A673 (cell line): ENCODE measurements at regions not wholly inside any gene's neighbourhood (a gene's known extent, or its start where the extent isn't known, plus 50 kb on each side); places are given as distances from the start of the nearest gene placed in this dataset.

Experiments
- BruUV-seq: library from RNA; stranded (reverse); fragments of 400-500 nt; replicated peaks from 2 replicates; lab custom pipeline; 2021; lab: Mats Ljungman, UMichigan
- CTCF ChIA-PET: fragments of 300-600 bp; sonication (Branson Sonifier 250); formaldehyde crosslinking; loops from one replicate; lab custom pipeline; 2022; ENCODE audit warnings: antibody characterized with exemption; lab: Charles Lee
- POLR2A ChIA-PET: fragments of 300-600 bp; sonication (Branson Sonifier 250); formaldehyde crosslinking; loops from one replicate; lab custom pipeline; 2022; ENCODE audit warnings: antibody characterized with exemption; ENCODE audit not compliant: low non-redundant PET; lab: Charles Lee
- DNase-seq: peaks from one replicate; pipeline ENCODE4 v3.0.0-alpha.2; 2015; ENCODE audit warnings: low spot score
- H3K27ac ChIP-seq: fragments of 200-600 bp; sonication (generic); 2 replicates; pipeline ENCODE4 v1.5.1; 2016; ENCODE audit warnings: mixed run types, low read depth, mild to moderate bottlenecking, mixed read lengths, antibody characterized with exemption, low read length; ENCODE audit not compliant: poor library complexity, severe bottlenecking
- H3K27me3 ChIP-seq: fragments of 200-600 bp; sonication (generic); replicated peaks from 2 replicates; pipeline ENCODE4 v1.6.1; 2017; ENCODE audit warnings: mixed run types, low read depth, mild to moderate bottlenecking, mixed read lengths, antibody characterized with exemption, low read length; ENCODE audit not compliant: insufficient read depth, poor library complexity
- H3K36me3 ChIP-seq: fragments of 200-600 bp; sonication (generic); 2 replicates; pipeline ENCODE4 v1.6.1; 2016; ENCODE audit warnings: mixed run types, mild to moderate bottlenecking, mixed read lengths, antibody characterized with exemption, low read length; ENCODE audit not compliant: insufficient read depth, poor library complexity, severe bottlenecking
- H3K4me1 ChIP-seq: fragments of 200-600 bp; sonication (generic); 2 replicates; pipeline ENCODE4 v1.6.1; 2017; ENCODE audit warnings: mixed run types, mild to moderate bottlenecking, mixed read lengths, antibody characterized with exemption, low read length; ENCODE audit not compliant: insufficient read depth, poor library complexity, severe bottlenecking
- H3K4me3 ChIP-seq: fragments of 200-600 bp; sonication (generic); 2 replicates; pipeline ENCODE4 v1.5.1; 2016; ENCODE audit warnings: low read depth, mixed run types, mild to moderate bottlenecking, mixed read lengths, low read length; ENCODE audit not compliant: poor library complexity, severe bottlenecking
- H3K9me3 ChIP-seq: fragments of 200-600 bp; sonication (generic); 2 replicates; pipeline ENCODE4 v1.6.1; 2016; ENCODE audit warnings: mixed run types, low read depth, mild to moderate bottlenecking, mixed read lengths, antibody characterized with exemption, low read length; ENCODE audit not compliant: poor library complexity, severe bottlenecking
- EZH2 ChIP-seq: fragments of 200-600 bp; sonication (generic); IDR thresholded peaks from 2 replicates; pipeline ENCODE4 v1.6.1; 2017; ENCODE audit warnings: borderline replicate concordance, low read depth, mild to moderate bottlenecking, mixed read lengths, antibody characterized with exemption, low read length; ENCODE audit not compliant: poor library complexity, severe bottlenecking
- intact Hi-C: fragments of 100-400 bp; cut with micrococcal nuclease; formaldehyde crosslinking; loops from one replicate; pipeline ENCODE4 v1.10.0; 2022; ENCODE audit not compliant: unreplicated experiment
- TF ChIP-seq, protein P1 (sequence below): fragments of 300-800, 200-600 bp; sonication (generic); conservative IDR thresholded peaks from 2 replicates; pipeline ENCODE4 v1.5.1; 2017; ENCODE audit warnings: low read depth, mild to moderate bottlenecking, antibody characterized with exemption, low read length, moderate library complexity, mixed read lengths

DNA sequence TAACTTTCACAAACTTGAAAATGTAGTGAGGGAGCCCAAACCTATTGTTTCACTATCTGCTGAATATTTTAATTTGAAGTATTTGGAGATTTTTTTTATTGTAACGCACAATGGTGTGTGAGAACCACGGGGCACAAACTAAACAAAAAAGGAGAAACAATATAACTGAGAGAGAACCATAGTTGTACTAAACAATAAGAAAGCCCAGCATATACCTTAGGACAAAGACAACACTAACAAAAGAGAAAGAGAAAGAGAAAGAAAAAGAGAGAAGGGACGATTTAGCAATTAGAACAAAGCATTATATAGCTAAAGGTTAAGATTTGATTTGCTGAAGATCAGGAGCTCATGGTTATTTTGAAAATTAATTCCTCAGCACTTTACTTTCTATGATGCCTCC, 906.0 kb upstream of the NXPH2 start:
- TF ChIP-seq EZH2, result no peak
- TF ChIP-seq, protein P1, sequence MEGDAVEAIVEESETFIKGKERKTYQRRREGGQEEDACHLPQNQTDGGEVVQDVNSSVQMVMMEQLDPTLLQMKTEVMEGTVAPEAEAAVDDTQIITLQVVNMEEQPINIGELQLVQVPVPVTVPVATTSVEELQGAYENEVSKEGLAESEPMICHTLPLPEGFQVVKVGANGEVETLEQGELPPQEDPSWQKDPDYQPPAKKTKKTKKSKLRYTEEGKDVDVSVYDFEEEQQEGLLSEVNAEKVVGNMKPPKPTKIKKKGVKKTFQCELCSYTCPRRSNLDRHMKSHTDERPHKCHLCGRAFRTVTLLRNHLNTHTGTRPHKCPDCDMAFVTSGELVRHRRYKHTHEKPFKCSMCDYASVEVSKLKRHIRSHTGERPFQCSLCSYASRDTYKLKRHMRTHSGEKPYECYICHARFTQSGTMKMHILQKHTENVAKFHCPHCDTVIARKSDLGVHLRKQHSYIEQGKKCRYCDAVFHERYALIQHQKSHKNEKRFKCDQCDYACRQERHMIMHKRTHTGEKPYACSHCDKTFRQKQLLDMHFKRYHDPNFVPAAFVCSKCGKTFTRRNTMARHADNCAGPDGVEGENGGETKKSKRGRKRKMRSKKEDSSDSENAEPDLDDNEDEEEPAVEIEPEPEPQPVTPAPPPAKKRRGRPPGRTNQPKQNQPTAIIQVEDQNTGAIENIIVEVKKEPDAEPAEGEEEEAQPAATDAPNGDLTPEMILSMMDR, result no peak
- Histone ChIP-seq H3K27ac (no peak overlapping the region), H3K4me1 (no peaks in the 10 kb centered on the region), H3K36me3 (no peaks in the 10 kb centered on the region), H3K4me3 (no peak overlapping the region), H3K27me3 (no peaks in the 10 kb centered on the region), H3K9me3 (no peaks in the 10 kb centered on the region)
- DNase-seq, result no peak
- CTCF ChIA-PET, result no interaction called here
- no TSS peak for BruUV-seq
- POLR2A ChIA-PET, result no interaction called here
- intact Hi-C loops, result no loop called here

DNA sequence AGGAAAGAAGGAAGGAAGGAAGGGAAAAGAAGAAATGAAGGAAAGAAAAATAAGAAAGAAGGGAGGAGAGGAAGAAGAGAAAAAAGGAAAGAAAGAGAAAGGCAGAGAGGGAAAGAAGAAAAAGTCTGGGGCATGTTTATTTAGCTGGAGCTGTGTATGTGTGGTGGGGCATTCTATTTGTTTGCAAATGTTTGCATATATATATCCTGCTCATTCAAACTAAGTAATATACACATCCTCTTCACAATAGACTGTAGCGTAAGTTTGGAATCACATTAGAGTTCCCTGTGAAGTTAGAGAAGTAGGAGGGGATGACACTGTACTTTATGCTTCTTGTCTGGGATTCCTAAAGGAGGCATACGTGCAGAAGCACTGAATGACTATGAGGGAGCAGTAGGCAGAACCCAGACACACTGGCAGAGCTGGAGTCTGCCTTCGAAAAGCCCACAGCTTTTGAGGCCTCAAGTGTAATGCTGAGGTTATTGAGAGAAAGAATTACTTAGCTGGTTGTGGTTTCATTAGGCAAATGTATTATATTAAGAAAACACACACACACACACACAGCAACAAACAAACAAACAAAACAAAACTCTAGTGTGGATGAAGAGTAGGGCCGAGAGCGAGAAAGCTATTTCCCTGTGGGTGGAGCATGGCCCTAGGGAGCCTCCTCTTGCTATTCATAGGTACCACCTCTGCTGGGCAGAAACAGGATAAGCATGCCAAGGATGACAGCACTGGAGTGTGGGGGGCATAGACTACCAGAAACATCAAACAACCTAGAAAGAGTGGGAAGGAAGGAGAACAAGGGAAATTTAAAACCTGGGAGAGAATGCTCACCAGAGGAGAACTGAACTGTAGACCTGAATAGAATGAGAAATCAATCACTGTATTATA, 905.1 kb upstream of the NXPH2 start:
- intact Hi-C loops, result no loop called here
- POLR2A ChIA-PET, result no interaction called here

DNA sequence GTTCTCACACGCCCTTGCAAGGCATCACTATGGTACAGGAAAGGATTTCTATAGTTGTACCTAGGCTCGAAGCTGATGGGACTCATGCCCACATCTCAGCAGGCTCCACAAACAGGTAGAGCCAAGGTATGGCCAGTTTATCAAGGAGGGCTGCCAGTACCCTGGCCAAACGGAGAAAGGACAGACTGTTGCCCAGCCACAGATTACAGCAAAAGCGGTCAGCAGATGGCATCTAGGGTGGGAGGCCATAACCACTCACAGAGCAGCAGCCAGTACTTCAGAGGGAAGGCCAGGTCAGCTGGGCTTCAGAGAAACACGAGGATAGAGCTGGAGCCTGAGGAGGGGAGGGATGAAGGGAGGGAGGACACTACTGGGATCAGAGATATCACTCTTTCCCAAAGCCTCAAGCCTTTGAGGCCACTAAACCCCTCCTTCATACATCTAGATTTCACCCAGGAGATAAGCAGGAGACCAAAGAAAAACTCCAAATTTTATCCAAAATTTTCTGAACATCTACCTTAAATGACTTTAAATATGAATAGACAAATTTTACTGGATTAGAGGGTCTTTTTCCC, 904.2 kb upstream of the NXPH2 start:
- H3K9me3 ChIP-seq, result no peaks in the 10 kb centered on the region

More for the DNA sequence above, 905.1 kb upstream of the NXPH2 start:
- Histone ChIP-seq H3K27ac (no peak overlapping the region), H3K4me1 (no peaks in the 10 kb centered on the region), H3K9me3 (no peaks in the 10 kb centered on the region), H3K27me3 (no peaks in the 10 kb centered on the region), H3K4me3 (no peak overlapping the region), H3K36me3 (no peaks in the 10 kb centered on the region)
- no TSS peak for BruUV-seq
- DNase-seq, result no peak
- TF ChIP-seq EZH2, result no peak
- TF ChIP-seq, protein P1, result no peak
- CTCF ChIA-PET, result no interaction called here

More for the DNA sequence above, 904.2 kb upstream of the NXPH2 start:
- no peak for TF ChIP-seq EZH2
- TF ChIP-seq, protein P1, result no peak
- no peaks in the 10 kb centered on the region for H3K4me1 ChIP-seq
- H3K4me3 ChIP-seq, result no peak overlapping the region
- ChIA-PET POLR2A (no interaction called here), CTCF (no interaction called here)
- no peak for DNase-seq
- no TSS peak for BruUV-seq
- no peak overlapping the region for H3K27ac ChIP-seq
- no peaks in the 10 kb centered on the region for H3K27me3 ChIP-seq
- intact Hi-C loops, result no loop called here
- no peaks in the 10 kb centered on the region for H3K36me3 ChIP-seq
